Tibial nerve (tissue), 4 donors: ENCODE measurements at regions not wholly inside any gene's neighbourhood (a gene's known extent, or its start where the extent isn't known, plus 50 kb on each side); places are given as distances from the start of the nearest gene placed in this dataset.
"Not testable (repeated sequence)": the region's sequence is repeated elsewhere in the genome, so short reads cannot be mapped to it uniquely, and the experiment has no call there.

Experiments
- DNase-seq, 2 donors: peaks; one replicate each; pipeline ENCODE4 v3.0.0-alpha.2; 2019; ENCODE audit warnings: low spot score in 2 of 2
- H3K27ac ChIP-seq, 4 donors: fragments of 200-600 bp; sonication (generic) in 3 of 4; one replicate each; pipeline ENCODE4 v1.5.1; 2017 to 2019; ENCODE audit warnings: mild to moderate bottlenecking in 1 of 4
- H3K27me3 ChIP-seq, 2 donors: fragments of 200-600 bp; sonication (generic) in 1 of 2; one replicate each; pipeline versions ENCODE4 v1.5.1 to v1.6.0; 2017 to 2019
- H3K36me3 ChIP-seq, 3 donors: fragments of 200-600 bp; sonication (generic); one replicate each; pipeline ENCODE4 v1.5.1; 2018 to 2019
- H3K4me1 ChIP-seq, 4 donors: fragments of 200-600 bp; sonication (generic) in 3 of 4; one replicate each; pipeline ENCODE4 v1.5.1; 2017 to 2019
- H3K4me3 ChIP-seq, 4 donors: fragments of 200-600 bp; sonication (generic) in 3 of 4; one replicate each; pipeline ENCODE4 v1.5.1; 2017 to 2019; ENCODE audit warnings: mild to moderate bottlenecking in 1 of 4, moderate library complexity in 1 of 4
- H3K9me3 ChIP-seq, 4 donors: fragments of 200-600 bp; sonication (generic) in 3 of 4; one replicate each; pipeline ENCODE4 v1.5.1; 2017 to 2019
- CTCF ChIP-seq, 5 experiments: fragments of 200-600 bp in 3 of 5; fragments of 450-650 bp in 2 of 5; sonication (generic) in 3 of 5; IDR thresholded peaks; one replicate each; pipeline ENCODE4 v1.5.1; 2016 to 2019; ENCODE audit warnings: antibody characterized with exemption in 5 of 5, mild to moderate bottlenecking in 3 of 5, moderate library complexity in 2 of 5
- EP300 ChIP-seq, 2 donors: sonication (generic); formaldehyde crosslinking; IDR thresholded peaks; one replicate each; pipeline ENCODE4 v1.6.1; 2017; ENCODE audit warnings: antibody characterized with exemption in 2 of 2, mild to moderate bottlenecking in 1 of 2
- POLR2A ChIP-seq, 2 donors: fragments of 450-650 bp; IDR thresholded peaks; one replicate each; pipeline ENCODE4 v1.6.1; 2017; ENCODE audit warnings: antibody characterized with exemption in 2 of 2, mild to moderate bottlenecking in 2 of 2, moderate library complexity in 2 of 2
- WGBS, 2 donors: methylation state at CpG; one replicate each; pipeline ENCODE4 v1.1.5; 2018; 5-methylcytosine and 5-hydroxymethylcytosine counted together

- no peak overlapping the region for H3K27ac ChIP-seq
- H3K4me1 ChIP-seq: no peaks in the 10 kb centered on the region
- no peaks in the 10 kb centered on the region for H3K27me3 ChIP-seq
- 12% methylated on average over 2 of the region's 2 CpGs for WGBS, 2 donors
- H3K4me3 ChIP-seq: no peak overlapping the region
- no peak for DNase-seq
- H3K9me3 ChIP-seq: no peaks in the 10 kb centered on the region
- no peaks in the 10 kb centered on the region for H3K36me3 ChIP-seq
- TF ChIP-seq POLR2A (IDR thresholded peaks at IDR 0.05) (no peak), EP300 (IDR thresholded peaks at IDR 0.05) (no peak)
These were observed 85.2 kb upstream of the GRAMD1B start for GRCh38 chr11:123344790-123345357.

- H3K4me1 ChIP-seq, H3K27ac ChIP-seq, H3K4me3 ChIP-seq, H3K36me3 ChIP-seq, H3K9me3 ChIP-seq, DNase-seq, H3K27me3 ChIP-seq: not testable (repeated sequence)
- WGBS, 2 donors: 74 to 75% methylated on average over 2 of the region's 2 CpGs
These were observed 85.9 kb upstream of the GRAMD1B start for GRCh38 chr11:123344188-123344587.

- DNase-seq: no peak
- WGBS, 2 donors: 93% methylated on average over 9 of the region's 9 CpGs
- H3K9me3 ChIP-seq: peaks cover 0 to 8% (median 0%) of the 10 kb centered on the region in 4 donors
- no peak overlapping the region for H3K27ac ChIP-seq
- H3K36me3 ChIP-seq: no peaks in the 10 kb centered on the region
- no peaks in the 10 kb centered on the region for H3K27me3 ChIP-seq
- no peaks in the 10 kb centered on the region for H3K4me1 ChIP-seq
- no peak for TF ChIP-seq CTCF (IDR thresholded peaks at IDR 0.05)
- TF ChIP-seq EP300 (IDR thresholded peaks at IDR 0.05): no peak
- TF ChIP-seq POLR2A (IDR thresholded peaks at IDR 0.05): no peak
- no peak overlapping the region for H3K4me3 ChIP-seq
These were observed 90.9 kb upstream of the GRAMD1B start for GRCh38 chr11:123338997-123339752.

- H3K9me3 ChIP-seq: peaks cover 0 to 8% (median 0%) of the 10 kb centered on the region in 4 donors
- H3K4me1 ChIP-seq: no peaks in the 10 kb centered on the region
- H3K4me3 ChIP-seq: no peak overlapping the region
- H3K27me3 ChIP-seq: no peaks in the 10 kb centered on the region
- 77 to 90% methylated on average over 6 of the region's 6 CpGs for WGBS, 2 donors
- no peak for DNase-seq
- TF ChIP-seq CTCF (IDR thresholded peaks at IDR 0.05): no peak
- no peak for TF ChIP-seq EP300 (IDR thresholded peaks at IDR 0.05)
- no peak for TF ChIP-seq POLR2A (IDR thresholded peaks at IDR 0.05)
- H3K27ac ChIP-seq: no peak overlapping the region
- no peaks in the 10 kb centered on the region for H3K36me3 ChIP-seq
These were observed 91.7 kb upstream of the GRAMD1B start for GRCh38 chr11:123338266-123338800.

GRCh38 chr11:123334925-123335324, 95.1 kb upstream of the GRAMD1B start:
- TF ChIP-seq CTCF (IDR thresholded peaks at IDR 0.05): no peak
- no peak for TF ChIP-seq POLR2A (IDR thresholded peaks at IDR 0.05)
- no peak for TF ChIP-seq EP300 (IDR thresholded peaks at IDR 0.05)
- H3K27ac ChIP-seq: no peak overlapping the region
- H3K9me3 ChIP-seq: peaks cover 0 to 8% (median 0%) of the 10 kb centered on the region in 4 donors
- H3K36me3 ChIP-seq: no peaks in the 10 kb centered on the region
- no peak for DNase-seq
- no peaks in the 10 kb centered on the region for H3K27me3 ChIP-seq
- H3K4me1 ChIP-seq: no peaks in the 10 kb centered on the region
- H3K4me3 ChIP-seq: no peak overlapping the region
- 63 to 73% methylated on average over 4 of the region's 4 CpGs for WGBS, 2 donors

- 93 to 97% methylated on average over 1 of the region's 1 CpG for WGBS, 2 donors
- not testable (repeated sequence) for H3K36me3 ChIP-seq, H3K27me3 ChIP-seq, H3K4me1 ChIP-seq, H3K4me3 ChIP-seq, H3K9me3 ChIP-seq, DNase-seq, H3K27ac ChIP-seq
These were observed 97.5 kb upstream of the GRAMD1B start for GRCh38 chr11:123332577-123332976.
